ENCODE measurements at regions not wholly inside any gene's neighbourhood (a gene's known extent, or its start where the extent isn't known, plus 50 kb on each side); places are given as distances from the start of the nearest gene placed in this dataset.

GRCh38 chr9:130781569-130781968 lies 53.5 kb upstream of the ABL1 start:
- H3K27ac Mint-ChIP-seq: no peak overlapping the region
- POLR2A ChIA-PET: interaction anchor here (0.7 kb wide), 1 partner anchor 1853 kb away, joined by 3 read pairs; no protein-coding TSS in a partner anchor
- Histone ChIP-seq H3K4me3 (ENCODE audit: low read length) (no peak overlapping the region), H3K4me1 (ENCODE audit: insufficient read depth, low read length) (no peaks in the 10 kb centered on the region), H3K27me3 (ENCODE audit: control insufficient read depth in 1 of 2, insufficient read depth in 2 of 2, low read length in 2 of 2) (no peaks in the 10 kb centered on the region), H3K9me3 (ENCODE audit: control insufficient read depth in 1 of 2, insufficient read depth in 1 of 2, low read length in 2 of 2) (no peaks in the 10 kb centered on the region), H3K36me3 (ENCODE audit: insufficient read depth, low read length) (no peaks in the 10 kb centered on the region), H3K27ac (ENCODE audit: low read depth in 1 of 2, low read length in 2 of 2) (no peak overlapping the region)
- no peaks in the 10 kb centered on the region for H3K9me3 Mint-ChIP-seq
- DNase-seq (no peak), ATAC-seq (ENCODE audit: poor library complexity) (no peak)
- CTCF ChIA-PET: no interaction called here
- intact Hi-C loops (cut with DNase I, micrococcal nuclease): no loop called here
- peaks cover 10% of the 10 kb centered on the region for H3K4me1 Mint-ChIP-seq (ENCODE audit: low read depth)
- no peak for TF ChIP-seq CTCF (IDR thresholded peaks at IDR 0.05)
- H3K27me3 Mint-ChIP-seq: no peaks in the 10 kb centered on the region
- no peak overlapping the region for H3K4me3 Mint-ChIP-seq
- peaks cover 6% of the 10 kb centered on the region for H3K36me3 Mint-ChIP-seq (ENCODE audit: low read depth)

GRCh38 chr9:130782886-130783530 lies 52.0 kb upstream of the ABL1 start:
- Histone ChIP-seq H3K9me3 (ENCODE audit: control insufficient read depth in 1 of 2, insufficient read depth in 1 of 2, low read length in 2 of 2) (peaks cover 0 to 4% of the 10 kb centered on the region in 2 experiments), H3K4me3 (ENCODE audit: low read length) (no peak overlapping the region), H3K27ac (ENCODE audit: low read depth in 1 of 2, low read length in 2 of 2) (no peak overlapping the region), H3K27me3 (ENCODE audit: control insufficient read depth in 1 of 2, insufficient read depth in 2 of 2, low read length in 2 of 2) (no peaks in the 10 kb centered on the region), H3K4me1 (ENCODE audit: insufficient read depth, low read length) (no peaks in the 10 kb centered on the region), H3K36me3 (ENCODE audit: insufficient read depth, low read length) (no peaks in the 10 kb centered on the region)
- peaks cover 11% of the 10 kb centered on the region for H3K36me3 Mint-ChIP-seq (ENCODE audit: low read depth)
- DNase-seq (no peak), ATAC-seq (ENCODE audit: poor library complexity) (no peak)
- no peak overlapping the region for H3K4me3 Mint-ChIP-seq
- POLR2A ChIA-PET: no interaction called here
- H3K4me1 Mint-ChIP-seq (ENCODE audit: low read depth): peaks cover 13% of the 10 kb centered on the region
- H3K9me3 Mint-ChIP-seq: peaks cover 4% of the 10 kb centered on the region
- TF ChIP-seq CTCF (IDR thresholded peaks at IDR 0.05): no peak
- intact Hi-C loops (cut with DNase I, micrococcal nuclease): no loop called here
- CTCF ChIA-PET: no interaction called here
- H3K27ac Mint-ChIP-seq: no peak overlapping the region
- H3K27me3 Mint-ChIP-seq: no peaks in the 10 kb centered on the region

GRCh38 chr9:130785053-130785452 lies 50.0 kb upstream of the ABL1 start:
- ATAC-seq (ENCODE audit: poor library complexity) (no peak), DNase-seq (no peak)
- no peaks in the 10 kb centered on the region for H3K27me3 Mint-ChIP-seq
- Histone ChIP-seq H3K27me3 (ENCODE audit: control insufficient read depth in 1 of 2, insufficient read depth in 2 of 2, low read length in 2 of 2) (no peaks in the 10 kb centered on the region), H3K4me1 (ENCODE audit: insufficient read depth, low read length) (no peaks in the 10 kb centered on the region), H3K4me3 (ENCODE audit: low read length) (no peak overlapping the region), H3K36me3 (ENCODE audit: insufficient read depth, low read length) (no peaks in the 10 kb centered on the region), H3K27ac (ENCODE audit: low read depth in 1 of 2, low read length in 2 of 2) (no peak overlapping the region), H3K9me3 (ENCODE audit: control insufficient read depth in 1 of 2, insufficient read depth in 1 of 2, low read length in 2 of 2) (peaks cover 0 to 5% of the 10 kb centered on the region in 2 experiments)
- ChIA-PET CTCF (no interaction called here), POLR2A (no interaction called here)
- H3K27ac Mint-ChIP-seq: no peak overlapping the region
- H3K9me3 Mint-ChIP-seq: peaks cover 7% of the 10 kb centered on the region
- peaks cover 5% of the 10 kb centered on the region for H3K4me1 Mint-ChIP-seq (ENCODE audit: low read depth)
- TF ChIP-seq CTCF (IDR thresholded peaks at IDR 0.05): no peak
- intact Hi-C loops (cut with DNase I, micrococcal nuclease): no loop called here
- H3K4me3 Mint-ChIP-seq: no peak overlapping the region
- peaks cover 15% of the 10 kb centered on the region for H3K36me3 Mint-ChIP-seq (ENCODE audit: low read depth)
